GM18517 (cell line): ENCODE measurements at regions not wholly inside any gene's neighbourhood (a gene's known extent, or its start where the extent isn't known, plus 50 kb on each side); places are given as distances from the start of the nearest gene placed in this dataset.

Experiments
- ATAC-seq: cut with Tn5 transposase; IDR thresholded peaks from one replicate; pipeline ENCODE4 v1.9.1; 2021; ENCODE audit warnings: mild to moderate bottlenecking, moderate library complexity; ENCODE audit not compliant: unreplicated experiment

DNA sequence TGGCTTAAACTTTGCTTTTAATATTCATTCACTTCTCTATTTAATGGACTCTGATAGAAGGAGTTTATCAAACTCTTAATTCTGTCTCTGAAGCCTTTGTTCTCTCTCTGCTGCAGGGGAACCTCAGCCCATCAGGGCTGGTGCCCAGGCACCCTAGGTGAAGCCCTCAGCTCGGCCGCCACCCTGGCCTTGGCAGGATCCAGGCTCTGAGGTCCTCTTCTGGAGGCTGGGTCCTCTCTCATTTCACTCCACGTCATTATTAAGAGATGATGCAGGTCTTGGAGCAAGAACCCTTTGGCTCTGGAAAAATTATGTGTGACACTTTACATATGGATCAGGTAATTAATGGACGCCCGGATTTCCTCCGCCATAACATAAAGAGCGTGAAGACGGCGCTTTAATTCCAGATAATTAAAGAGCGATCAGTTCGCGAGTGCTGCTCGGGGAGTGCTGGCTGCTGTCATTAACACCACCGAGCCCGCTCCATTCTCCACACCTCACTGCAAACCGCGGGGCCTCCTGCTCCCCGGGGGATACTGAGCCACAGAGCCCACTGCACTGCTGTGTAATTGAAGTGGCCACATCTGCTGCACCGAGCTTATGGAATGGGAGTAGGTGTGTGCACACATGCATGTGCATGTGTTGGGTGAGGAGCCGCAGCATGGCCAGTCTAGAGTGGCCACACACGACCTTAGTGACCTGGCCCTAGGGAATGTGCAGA lies 259.4 kb upstream of the TNRC6C start:
- ATAC-seq: no peak

DNA sequence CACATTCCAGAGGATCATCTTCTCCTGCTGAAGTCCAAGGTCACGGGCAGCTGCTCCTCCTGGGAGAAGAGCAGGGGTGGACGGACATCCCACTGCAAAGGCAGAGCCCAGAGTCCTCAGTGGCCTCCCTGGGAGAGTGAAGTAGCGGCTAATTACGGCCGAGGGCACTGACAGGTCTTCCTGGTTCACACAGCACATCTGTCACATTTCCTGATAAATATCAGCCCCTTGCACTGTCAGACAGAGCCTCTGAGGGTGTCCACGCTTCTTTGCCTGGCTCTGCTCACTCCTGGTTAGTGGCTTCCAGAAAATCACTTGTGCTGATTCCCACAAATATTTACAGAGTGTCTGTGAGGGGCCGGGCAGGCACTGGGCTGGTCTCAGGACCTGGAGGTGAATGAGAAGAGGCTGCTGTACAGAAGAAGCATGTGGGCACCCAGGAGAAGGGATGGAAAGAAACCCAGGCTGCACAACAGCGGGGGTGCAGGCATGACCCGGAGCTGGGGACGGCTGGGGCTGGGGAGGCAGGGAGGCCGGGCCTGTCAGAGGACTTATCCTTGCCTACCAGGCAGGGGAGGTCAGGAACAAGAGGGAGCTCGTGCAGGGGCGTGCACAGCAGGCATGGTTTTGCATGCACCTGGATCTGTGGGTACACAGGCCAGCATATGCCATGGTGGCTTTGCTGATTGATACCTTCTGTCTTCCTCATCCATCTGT lies 258.2 kb upstream of the TNRC6C start:
- no peak for ATAC-seq

- no peak for ATAC-seq
These were observed 256.5 kb upstream of the TNRC6C start for GRCh38 chr17:77701996-77702395.

DNA sequence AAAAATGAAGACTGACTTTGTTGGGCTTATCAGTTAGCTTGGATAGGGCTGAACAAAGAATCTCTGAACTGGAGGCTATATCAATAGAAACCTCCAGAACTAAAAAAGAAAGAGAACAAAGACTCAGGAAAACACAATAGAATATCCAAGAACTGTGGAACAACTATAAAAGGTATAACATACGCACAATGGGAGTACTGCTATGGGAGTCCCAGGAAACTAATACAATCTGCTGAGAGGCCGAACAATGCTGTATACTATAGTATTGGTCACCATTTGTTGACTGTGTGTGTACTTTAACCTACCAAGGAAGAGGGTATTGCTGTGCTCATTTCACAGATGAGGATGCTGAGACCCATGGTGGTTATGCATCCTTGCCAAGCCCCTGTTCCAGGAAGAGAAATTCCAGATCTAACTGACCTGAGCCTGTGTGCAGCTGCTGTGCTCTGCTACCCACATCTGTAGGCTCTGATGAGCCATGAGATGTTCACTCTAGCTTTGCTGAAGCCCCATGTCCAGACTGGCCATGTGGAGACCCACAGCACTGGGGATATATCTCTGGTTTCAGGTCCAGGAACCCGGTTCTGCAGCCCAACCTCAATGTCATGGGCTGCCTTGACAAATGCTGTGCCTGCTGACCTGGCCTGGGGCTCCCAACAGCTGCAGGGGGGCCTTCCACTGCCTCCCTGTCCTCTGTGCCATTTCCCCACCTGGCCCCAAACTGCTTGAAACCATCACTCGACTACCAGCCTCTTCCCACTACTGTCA lies 254.3 kb upstream of the TNRC6C start:
- ATAC-seq: no peak

DNA sequence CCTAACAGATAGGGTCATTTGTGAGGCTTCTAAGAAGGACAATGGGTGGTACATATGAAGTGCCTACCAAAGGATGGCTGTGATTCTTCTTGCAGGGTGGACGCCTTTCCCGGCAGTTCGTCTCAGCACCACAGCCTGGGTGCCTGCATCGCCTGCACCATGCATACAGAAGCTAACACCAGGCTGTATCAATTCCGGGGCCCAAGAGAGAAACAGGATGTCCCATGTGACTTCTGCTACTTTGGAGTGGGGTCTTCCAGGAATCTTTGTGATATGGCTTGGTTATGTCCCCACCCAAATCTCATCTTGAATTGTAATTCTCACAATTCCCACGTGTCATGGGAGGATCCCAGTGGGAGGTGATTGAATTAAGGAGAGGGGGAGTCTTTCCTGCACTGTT lies 251.6 kb upstream of the TNRC6C start:
- ATAC-seq: no peak

GRCh38 chr17:77707546-77707945 lies 251.0 kb upstream of the TNRC6C start:
- ATAC-seq: no peak

DNA sequence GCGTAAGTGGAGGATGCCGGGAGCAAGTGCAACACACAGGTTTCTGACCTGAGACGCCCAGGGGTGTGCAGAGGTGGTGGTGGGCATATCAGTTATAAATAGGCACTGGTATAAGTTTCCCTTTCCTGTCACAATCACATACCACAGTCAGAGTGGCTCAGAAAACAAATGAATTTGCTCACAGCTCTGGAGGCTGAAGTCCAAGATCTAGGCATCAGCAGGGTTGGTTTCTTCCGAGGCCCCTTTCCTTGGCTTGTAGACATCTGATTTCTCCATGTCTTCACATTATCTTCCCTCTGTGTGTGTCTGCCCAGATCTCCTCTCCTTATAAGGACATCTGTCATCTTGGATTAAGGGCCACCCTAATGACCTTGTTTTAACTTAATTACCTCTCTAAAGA lies 250.5 kb upstream of the TNRC6C start:
- no peak for ATAC-seq

GRCh38 chr17:77708936-77709335 lies 249.6 kb upstream of the TNRC6C start:
- ATAC-seq: no peak

GRCh38 chr17:77709594-77709993 lies 248.9 kb upstream of the TNRC6C start:
- ATAC-seq: no peak

GRCh38 chr17:77712578-77712977 lies 245.9 kb upstream of the TNRC6C start:
- ATAC-seq: no peak

DNA sequence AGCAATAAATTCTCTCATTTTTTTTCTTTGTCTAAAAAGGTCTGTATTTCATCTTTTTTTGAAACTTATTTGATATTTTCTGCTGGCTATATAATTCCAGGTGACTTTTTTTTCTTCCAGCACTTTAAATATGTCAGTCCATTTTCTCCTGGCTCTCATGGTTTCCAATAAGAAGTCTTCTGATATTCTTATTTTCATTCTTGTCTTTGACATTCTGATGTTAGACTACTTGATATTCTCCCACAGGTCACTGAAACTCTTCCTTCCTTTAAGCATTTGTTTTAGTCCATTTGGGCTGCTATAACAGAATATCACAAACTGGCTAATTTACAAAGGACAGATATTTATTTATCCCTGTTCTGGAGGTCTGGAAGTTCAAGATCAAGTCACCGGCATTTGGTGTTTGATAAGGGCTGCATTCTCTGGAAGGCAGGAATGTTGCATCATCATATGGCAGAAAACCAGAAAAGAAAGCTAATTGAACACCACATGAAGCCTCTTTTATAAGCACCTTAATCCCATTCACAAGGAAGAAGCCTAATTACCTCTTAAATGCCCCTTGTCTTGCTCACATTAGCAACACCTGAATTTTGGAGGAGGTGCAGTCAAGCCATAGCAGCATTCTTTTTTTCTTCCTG lies 242.1 kb upstream of the TNRC6C start:
- ATAC-seq: no peak

DNA sequence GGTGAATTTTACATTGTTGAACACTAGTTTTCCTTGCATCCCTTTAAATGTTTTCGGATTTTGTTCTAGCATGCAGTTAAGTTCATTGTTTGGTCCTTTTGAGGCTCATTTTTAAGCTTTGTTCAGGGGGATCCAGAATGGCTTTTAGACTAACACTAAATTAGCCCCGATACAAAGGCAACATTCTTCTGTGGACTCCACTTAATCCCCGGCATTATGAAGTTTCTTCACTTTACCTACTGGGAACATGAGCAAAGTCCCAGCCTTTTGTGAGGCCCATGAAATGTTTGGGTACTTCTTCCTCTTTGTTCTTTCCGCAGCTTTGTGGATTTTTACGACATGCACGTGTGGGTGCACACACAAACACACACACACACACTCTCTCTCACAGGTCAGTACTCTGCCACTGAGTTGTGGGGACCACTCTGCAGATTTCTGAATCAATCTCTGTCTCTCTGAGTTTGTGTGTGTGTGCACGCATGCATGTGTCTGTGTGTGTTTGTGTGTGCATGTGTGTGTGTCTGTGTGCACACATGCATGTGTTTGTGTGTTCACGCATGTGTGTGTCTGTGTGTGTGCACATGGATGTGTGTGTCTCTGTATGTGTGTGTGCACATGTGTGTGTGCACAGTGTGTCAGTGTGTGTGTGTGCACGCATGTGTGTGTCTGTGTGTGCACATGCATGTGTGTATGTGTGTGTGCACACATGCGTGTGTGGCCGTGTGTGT lies 240.4 kb upstream of the TNRC6C start:
- no peak for ATAC-seq

GRCh38 chr17:77718669-77718961 lies 239.9 kb upstream of the TNRC6C start:
- ATAC-seq: no peak

- no peak for ATAC-seq
These were observed 238.7 kb upstream of the TNRC6C start for GRCh38 chr17:77719806-77720205.

- no peak for ATAC-seq
These were observed 237.3 kb upstream of the TNRC6C start for GRCh38 chr17:77720946-77721845.

- ATAC-seq: no peak
These were observed 236.7 kb upstream of the TNRC6C start for GRCh38 chr17:77721846-77722160.

- no peak for ATAC-seq
These were observed 236.1 kb upstream of the TNRC6C start for GRCh38 chr17:77722366-77722765.

GRCh38 chr17:77723071-77723908 lies 235.2 kb upstream of the TNRC6C start:
- ATAC-seq: no peak
